Ishikawa (cell line): ENCODE measurements at regions not wholly inside any gene's neighbourhood (a gene's known extent, or its start where the extent isn't known, plus 50 kb on each side); places are given as distances from the start of the nearest gene placed in this dataset.

Source experiments
- CEBPB ChIP-seq: IDR thresholded peaks from 2 replicates; pipeline ENCODE4 v1.6.1; 2012
- CREB1 ChIP-seq: IDR thresholded peaks from 2 replicates; pipeline ENCODE4 v1.6.1; 2012; ENCODE audit warnings: low read depth
- EGR1 ChIP-seq: IDR thresholded peaks from 2 replicates; pipeline ENCODE4 v1.6.1; 2012
- EP300 ChIP-seq: IDR thresholded peaks from 2 replicates; pipeline ENCODE4 v1.6.1; 2012; ENCODE audit warnings: borderline replicate concordance
- FOXM1 ChIP-seq: IDR thresholded peaks from 2 replicates; pipeline ENCODE4 v1.6.1; 2012; ENCODE audit warnings: low read depth, borderline replicate concordance
- MAX ChIP-seq: IDR thresholded peaks from 2 replicates; pipeline ENCODE4 v1.6.1; 2012
- NFIC ChIP-seq: IDR thresholded peaks from 2 replicates; pipeline ENCODE4 v1.6.1; 2012
- RAD21 ChIP-seq: IDR thresholded peaks from 2 replicates; pipeline ENCODE4 v1.6.1; 2012; ENCODE audit warnings: low read depth
- REST ChIP-seq: IDR thresholded peaks from 2 replicates; pipeline ENCODE4 v1.6.1; 2012; ENCODE audit warnings: low read depth, mild to moderate bottlenecking
- TAF1 ChIP-seq: IDR thresholded peaks from 2 replicates; pipeline ENCODE4 v1.6.1; 2012; ENCODE audit warnings: low read depth, mild to moderate bottlenecking
- TCF12 ChIP-seq: IDR thresholded peaks from 2 replicates; pipeline ENCODE4 v1.6.1; 2012; ENCODE audit warnings: low read depth
- TEAD4 ChIP-seq: IDR thresholded peaks from 2 replicates; pipeline ENCODE4 v1.6.1; 2012
- USF1 ChIP-seq: IDR thresholded peaks from 2 replicates; pipeline ENCODE4 v1.6.1; 2012
- YY1 ChIP-seq: IDR thresholded peaks from 2 replicates; pipeline ENCODE4 v1.6.1; 2012; ENCODE audit warnings: low read depth
- ZBTB7A ChIP-seq: IDR thresholded peaks from 2 replicates; pipeline ENCODE4 v1.6.1; 2012; ENCODE audit warnings: low read depth

- TF ChIP-seq USF1 = no peak
- TF ChIP-seq RAD21 = no peak
- no peak for TF ChIP-seq EP300
- no peak for TF ChIP-seq REST
- TF ChIP-seq EGR1 = no peak
- no peak for TF ChIP-seq TAF1
- TF ChIP-seq NFIC = no peak
- no peak for TF ChIP-seq TCF12
- TF ChIP-seq ZBTB7A = no peak
- TF ChIP-seq FOXM1 = no peak
- TF ChIP-seq YY1 = no peak
- no peak for TF ChIP-seq MAX
- TF ChIP-seq CEBPB = no peak
- TF ChIP-seq CREB1 = no peak
- TF ChIP-seq TEAD4 = no peak
These were observed 499.5 kb upstream of the PSMD7 start for GRCh38 chr16:73797115-73797514.

- no peak for TF ChIP-seq MAX
- no peak for TF ChIP-seq RAD21
- TF ChIP-seq EGR1 = no peak
- no peak for TF ChIP-seq EP300
- TF ChIP-seq TCF12 = no peak
- no peak for TF ChIP-seq USF1
- no peak for TF ChIP-seq NFIC
- no peak for TF ChIP-seq CEBPB
- TF ChIP-seq TAF1 = no peak
- TF ChIP-seq CREB1 = no peak
- TF ChIP-seq FOXM1 = no peak
- no peak for TF ChIP-seq YY1
These were observed 500.4 kb upstream of the PSMD7 start for GRCh38 chr16:73796241-73796640.

GRCh38 chr16:73794994-73795393 is 501.6 kb upstream of the PSMD7 start:
- TF ChIP-seq RAD21 (no peak), NFIC (no peak), TEAD4 (no peak), EGR1 (no peak), TAF1 (no peak), EP300 (no peak), FOXM1 (no peak), MAX (no peak), TCF12 (no peak), USF1 (no peak), REST (no peak), YY1 (no peak), CEBPB (no peak), CREB1 (no peak), ZBTB7A (no peak)

- TF ChIP-seq TAF1 = no peak
- no peak for TF ChIP-seq EGR1
- no peak for TF ChIP-seq FOXM1
- no peak for TF ChIP-seq CEBPB
- TF ChIP-seq CREB1 = no peak
- TF ChIP-seq TCF12 = no peak
- TF ChIP-seq REST = no peak
- TF ChIP-seq MAX = no peak
- no peak for TF ChIP-seq TEAD4
- TF ChIP-seq YY1 = no peak
- TF ChIP-seq NFIC = no peak
- no peak for TF ChIP-seq RAD21
- no peak for TF ChIP-seq ZBTB7A
- no peak for TF ChIP-seq EP300
These were observed 502.7 kb upstream of the PSMD7 start for GRCh38 chr16:73793871-73794437.
